H1 (cell line): ENCODE measurements at regions not wholly inside any gene's neighbourhood (a gene's known extent, or its start where the extent isn't known, plus 50 kb on each side); places are given as distances from the start of the nearest gene placed in this dataset.

Source experiments
- CHD2 ChIP-seq: IDR thresholded peaks from 2 replicates; pipeline ENCODE4 v1.6.1; 2012; ENCODE audit warnings: low read length, improper control_type of control experiment
- CTBP2 ChIP-seq: IDR thresholded peaks from 2 replicates; pipeline ENCODE4 v1.7.0; 2011; ENCODE audit warnings: borderline replicate concordance, mild to moderate bottlenecking, moderate library complexity, mixed read lengths, low read length; ENCODE audit not compliant: insufficient read depth, insufficient read length
- E2F6 ChIP-seq: IDR thresholded peaks from 2 replicates; pipeline ENCODE4 v1.6.1; 2012; ENCODE audit warnings: inconsistent platforms
- KDM1A ChIP-seq: fragments of 200-600, 300-600 bp; sonication (generic); IDR thresholded peaks from 2 replicates; pipeline ENCODE4 v1.7.1; 2016; ENCODE audit warnings: mild to moderate bottlenecking, low read length, borderline replicate concordance
- NRF1 ChIP-seq: IDR thresholded peaks from 2 replicates; pipeline ENCODE4 v1.6.1; 2011; ENCODE audit warnings: mild to moderate bottlenecking, low read depth, low read length, improper control_type of control experiment
- SIRT6 ChIP-seq: IDR thresholded peaks from one replicate; pipeline ENCODE4 v1.7.1; 2012; ENCODE audit warnings: low read length, inconsistent platforms
- SP4 ChIP-seq: IDR thresholded peaks from 2 replicates; pipeline ENCODE4 v1.6.1; 2012; ENCODE audit warnings: low read length, inconsistent platforms
- TF ChIP-seq, protein P1 (sequence below): fragments of 300-600 bp; sonication (generic); IDR thresholded peaks from 2 replicates; pipeline ENCODE4 v1.7.1; 2012; ENCODE audit warnings: low read length, moderate library complexity, mild to moderate bottlenecking, inconsistent platforms; ENCODE audit not compliant: insufficient replicate concordance

GRCh38 chr2:188884046-188884445 is 90.1 kb upstream of the COL3A1 start (continued):
- no peak for TF ChIP-seq KDM1A
- TF ChIP-seq SIRT6 = no peak
- no peak for TF ChIP-seq E2F6
- no peak for TF ChIP-seq SP4
- TF ChIP-seq, protein P1, sequence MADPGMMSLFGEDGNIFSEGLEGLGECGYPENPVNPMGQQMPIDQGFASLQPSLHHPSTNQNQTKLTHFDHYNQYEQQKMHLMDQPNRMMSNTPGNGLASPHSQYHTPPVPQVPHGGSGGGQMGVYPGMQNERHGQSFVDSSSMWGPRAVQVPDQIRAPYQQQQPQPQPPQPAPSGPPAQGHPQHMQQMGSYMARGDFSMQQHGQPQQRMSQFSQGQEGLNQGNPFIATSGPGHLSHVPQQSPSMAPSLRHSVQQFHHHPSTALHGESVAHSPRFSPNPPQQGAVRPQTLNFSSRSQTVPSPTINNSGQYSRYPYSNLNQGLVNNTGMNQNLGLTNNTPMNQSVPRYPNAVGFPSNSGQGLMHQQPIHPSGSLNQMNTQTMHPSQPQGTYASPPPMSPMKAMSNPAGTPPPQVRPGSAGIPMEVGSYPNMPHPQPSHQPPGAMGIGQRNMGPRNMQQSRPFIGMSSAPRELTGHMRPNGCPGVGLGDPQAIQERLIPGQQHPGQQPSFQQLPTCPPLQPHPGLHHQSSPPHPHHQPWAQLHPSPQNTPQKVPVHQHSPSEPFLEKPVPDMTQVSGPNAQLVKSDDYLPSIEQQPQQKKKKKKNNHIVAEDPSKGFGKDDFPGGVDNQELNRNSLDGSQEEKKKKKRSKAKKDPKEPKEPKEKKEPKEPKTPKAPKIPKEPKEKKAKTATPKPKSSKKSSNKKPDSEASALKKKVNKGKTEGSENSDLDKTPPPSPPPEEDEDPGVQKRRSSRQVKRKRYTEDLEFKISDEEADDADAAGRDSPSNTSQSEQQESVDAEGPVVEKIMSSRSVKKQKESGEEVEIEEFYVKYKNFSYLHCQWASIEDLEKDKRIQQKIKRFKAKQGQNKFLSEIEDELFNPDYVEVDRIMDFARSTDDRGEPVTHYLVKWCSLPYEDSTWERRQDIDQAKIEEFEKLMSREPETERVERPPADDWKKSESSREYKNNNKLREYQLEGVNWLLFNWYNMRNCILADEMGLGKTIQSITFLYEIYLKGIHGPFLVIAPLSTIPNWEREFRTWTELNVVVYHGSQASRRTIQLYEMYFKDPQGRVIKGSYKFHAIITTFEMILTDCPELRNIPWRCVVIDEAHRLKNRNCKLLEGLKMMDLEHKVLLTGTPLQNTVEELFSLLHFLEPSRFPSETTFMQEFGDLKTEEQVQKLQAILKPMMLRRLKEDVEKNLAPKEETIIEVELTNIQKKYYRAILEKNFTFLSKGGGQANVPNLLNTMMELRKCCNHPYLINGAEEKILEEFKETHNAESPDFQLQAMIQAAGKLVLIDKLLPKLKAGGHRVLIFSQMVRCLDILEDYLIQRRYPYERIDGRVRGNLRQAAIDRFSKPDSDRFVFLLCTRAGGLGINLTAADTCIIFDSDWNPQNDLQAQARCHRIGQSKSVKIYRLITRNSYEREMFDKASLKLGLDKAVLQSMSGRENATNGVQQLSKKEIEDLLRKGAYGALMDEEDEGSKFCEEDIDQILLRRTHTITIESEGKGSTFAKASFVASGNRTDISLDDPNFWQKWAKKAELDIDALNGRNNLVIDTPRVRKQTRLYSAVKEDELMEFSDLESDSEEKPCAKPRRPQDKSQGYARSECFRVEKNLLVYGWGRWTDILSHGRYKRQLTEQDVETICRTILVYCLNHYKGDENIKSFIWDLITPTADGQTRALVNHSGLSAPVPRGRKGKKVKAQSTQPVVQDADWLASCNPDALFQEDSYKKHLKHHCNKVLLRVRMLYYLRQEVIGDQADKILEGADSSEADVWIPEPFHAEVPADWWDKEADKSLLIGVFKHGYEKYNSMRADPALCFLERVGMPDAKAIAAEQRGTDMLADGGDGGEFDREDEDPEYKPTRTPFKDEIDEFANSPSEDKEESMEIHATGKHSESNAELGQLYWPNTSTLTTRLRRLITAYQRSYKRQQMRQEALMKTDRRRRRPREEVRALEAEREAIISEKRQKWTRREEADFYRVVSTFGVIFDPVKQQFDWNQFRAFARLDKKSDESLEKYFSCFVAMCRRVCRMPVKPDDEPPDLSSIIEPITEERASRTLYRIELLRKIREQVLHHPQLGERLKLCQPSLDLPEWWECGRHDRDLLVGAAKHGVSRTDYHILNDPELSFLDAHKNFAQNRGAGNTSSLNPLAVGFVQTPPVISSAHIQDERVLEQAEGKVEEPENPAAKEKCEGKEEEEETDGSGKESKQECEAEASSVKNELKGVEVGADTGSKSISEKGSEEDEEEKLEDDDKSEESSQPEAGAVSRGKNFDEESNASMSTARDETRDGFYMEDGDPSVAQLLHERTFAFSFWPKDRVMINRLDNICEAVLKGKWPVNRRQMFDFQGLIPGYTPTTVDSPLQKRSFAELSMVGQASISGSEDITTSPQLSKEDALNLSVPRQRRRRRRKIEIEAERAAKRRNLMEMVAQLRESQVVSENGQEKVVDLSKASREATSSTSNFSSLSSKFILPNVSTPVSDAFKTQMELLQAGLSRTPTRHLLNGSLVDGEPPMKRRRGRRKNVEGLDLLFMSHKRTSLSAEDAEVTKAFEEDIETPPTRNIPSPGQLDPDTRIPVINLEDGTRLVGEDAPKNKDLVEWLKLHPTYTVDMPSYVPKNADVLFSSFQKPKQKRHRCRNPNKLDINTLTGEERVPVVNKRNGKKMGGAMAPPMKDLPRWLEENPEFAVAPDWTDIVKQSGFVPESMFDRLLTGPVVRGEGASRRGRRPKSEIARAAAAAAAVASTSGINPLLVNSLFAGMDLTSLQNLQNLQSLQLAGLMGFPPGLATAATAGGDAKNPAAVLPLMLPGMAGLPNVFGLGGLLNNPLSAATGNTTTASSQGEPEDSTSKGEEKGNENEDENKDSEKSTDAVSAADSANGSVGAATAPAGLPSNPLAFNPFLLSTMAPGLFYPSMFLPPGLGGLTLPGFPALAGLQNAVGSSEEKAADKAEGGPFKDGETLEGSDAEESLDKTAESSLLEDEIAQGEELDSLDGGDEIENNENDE = no peak
- TF ChIP-seq CTBP2 = no peak
- no peak for TF ChIP-seq NRF1
- no peak for TF ChIP-seq CHD2
